NCI-H1930 (cell line): ENCODE measurements at regions not wholly inside any gene's neighbourhood (a gene's known extent, or its start where the extent isn't known, plus 50 kb on each side); places are given as distances from the start of the nearest gene placed in this dataset.

Source experiments
- DNase-seq, 2 experiments: peaks; one replicate each; lab custom pipeline; 2025; lab: John Stamatoyannopoulos, UW

DNA sequence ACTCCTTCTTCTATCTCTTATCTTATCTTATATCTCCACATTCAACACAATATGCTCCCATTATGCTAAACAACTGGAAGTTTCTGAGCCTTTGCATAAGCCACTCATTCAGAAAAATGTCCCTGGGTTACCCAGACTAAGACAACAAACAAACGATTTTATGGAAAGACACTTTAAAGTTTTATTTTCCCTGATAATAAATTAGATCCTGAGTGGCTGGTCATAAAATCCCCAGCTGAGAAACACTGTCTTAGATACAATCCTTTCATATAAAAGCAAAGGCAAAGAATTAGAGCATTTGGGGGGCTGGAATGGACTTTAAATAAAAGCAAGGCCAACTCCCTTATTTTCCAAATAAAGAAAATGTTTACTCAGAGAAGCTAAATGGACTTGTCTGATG, 322.3 kb downstream of the GBE1 start:
- DNase-seq: no peak

DNA sequence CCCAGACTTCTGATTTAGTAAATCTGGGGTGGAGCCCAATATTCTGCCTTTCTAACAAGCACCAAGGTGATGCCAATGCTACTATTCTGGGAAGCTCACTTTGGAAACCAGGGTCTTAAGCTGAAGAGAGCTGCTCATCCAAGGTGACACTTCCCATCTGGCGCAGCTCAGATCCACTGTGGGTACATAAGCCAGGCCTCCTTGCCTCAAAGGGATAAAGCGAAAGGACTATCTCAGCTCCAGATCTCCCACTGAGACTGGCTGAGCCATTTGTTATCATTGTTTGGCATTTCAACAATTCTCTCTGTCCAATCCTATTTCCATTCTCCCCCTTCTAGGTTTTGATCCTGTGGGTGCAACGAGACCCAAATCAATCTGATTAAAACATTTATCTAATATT, 323.8 kb downstream of the GBE1 start:
- no peak for DNase-seq

GRCh38 chr3:81436182-81436581, 325.3 kb downstream of the GBE1 start:
- DNase-seq: no peak

DNA sequence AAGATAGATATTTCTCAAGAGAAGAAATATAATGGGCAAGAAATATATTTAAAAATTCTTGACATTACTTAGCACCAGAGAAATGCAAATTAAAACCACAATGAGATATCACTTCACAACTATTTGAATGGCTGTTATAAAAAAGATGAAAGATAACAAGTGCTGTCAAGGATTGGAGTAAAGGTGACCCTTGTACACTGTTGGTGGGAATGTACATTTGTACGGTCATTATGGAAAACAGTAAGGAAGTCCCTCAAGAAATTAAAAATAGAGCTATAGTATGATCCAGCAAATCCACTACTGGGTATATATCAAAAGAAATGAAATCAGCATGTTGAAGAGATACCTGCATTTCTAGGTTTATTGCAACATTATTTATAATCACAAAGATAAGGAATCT, 326.4 kb downstream of the GBE1 start:
- no peak for DNase-seq

GRCh38 chr3:81434161-81434560, 327.3 kb downstream of the GBE1 start:
- no peak for DNase-seq

DNA sequence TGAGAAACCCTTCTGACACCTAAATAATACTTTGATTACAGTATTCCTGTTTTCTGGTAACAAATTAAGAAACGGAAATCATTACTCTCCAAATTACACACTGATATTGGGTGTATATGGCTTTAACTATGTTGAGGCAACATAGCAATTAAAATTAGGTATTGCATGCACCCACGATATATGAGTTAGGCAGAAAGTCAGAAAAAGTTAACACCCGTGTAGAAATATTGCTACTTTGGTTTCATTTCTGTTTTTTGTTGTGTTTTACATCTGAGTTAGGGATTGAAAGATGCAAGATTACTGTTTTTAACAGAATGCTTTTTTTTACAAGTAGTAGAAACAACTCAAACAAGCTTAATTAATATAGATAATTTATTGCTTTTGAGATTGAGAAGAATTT, 327.8 kb downstream of the GBE1 start:
- DNase-seq: no peak

- DNase-seq: no peak
Measured at GRCh38 chr3:81432456-81432855, 329.0 kb downstream of the GBE1 start.

DNA sequence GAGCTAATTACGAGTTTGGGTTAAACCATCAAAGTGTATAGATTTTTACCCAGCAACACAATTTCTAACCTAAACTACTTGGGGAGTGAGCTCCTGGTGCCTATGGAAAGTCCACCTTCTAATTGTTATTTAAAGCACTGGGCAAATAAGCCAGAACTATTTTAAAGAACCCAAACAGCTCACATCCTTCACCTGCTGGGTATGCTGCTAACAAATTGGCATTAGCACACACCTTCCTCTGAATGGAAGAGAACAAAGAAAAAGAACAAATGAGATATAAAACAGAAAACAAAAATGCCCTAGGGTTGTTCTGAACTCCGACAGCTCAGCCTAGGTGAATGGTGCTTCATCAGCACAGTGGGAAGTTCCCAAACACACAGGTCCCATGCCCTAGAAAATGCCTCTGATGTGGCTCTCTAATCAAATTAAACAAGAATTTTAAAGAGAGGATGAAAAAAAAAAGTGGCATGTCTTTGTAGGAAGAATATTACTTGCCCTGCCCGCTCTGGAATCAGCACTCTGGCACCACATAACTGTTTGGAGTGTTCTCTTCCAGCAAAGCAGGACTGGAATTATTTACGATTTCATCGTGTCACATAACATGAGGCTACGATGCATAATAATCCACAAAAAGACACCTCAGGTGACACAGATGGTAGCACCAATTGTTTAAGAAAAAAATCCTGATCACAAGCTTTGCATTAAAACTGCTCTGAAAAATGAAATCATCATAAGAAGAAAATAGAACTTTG, 334.4 kb downstream of the GBE1 start:
- DNase-seq: no peak

DNA sequence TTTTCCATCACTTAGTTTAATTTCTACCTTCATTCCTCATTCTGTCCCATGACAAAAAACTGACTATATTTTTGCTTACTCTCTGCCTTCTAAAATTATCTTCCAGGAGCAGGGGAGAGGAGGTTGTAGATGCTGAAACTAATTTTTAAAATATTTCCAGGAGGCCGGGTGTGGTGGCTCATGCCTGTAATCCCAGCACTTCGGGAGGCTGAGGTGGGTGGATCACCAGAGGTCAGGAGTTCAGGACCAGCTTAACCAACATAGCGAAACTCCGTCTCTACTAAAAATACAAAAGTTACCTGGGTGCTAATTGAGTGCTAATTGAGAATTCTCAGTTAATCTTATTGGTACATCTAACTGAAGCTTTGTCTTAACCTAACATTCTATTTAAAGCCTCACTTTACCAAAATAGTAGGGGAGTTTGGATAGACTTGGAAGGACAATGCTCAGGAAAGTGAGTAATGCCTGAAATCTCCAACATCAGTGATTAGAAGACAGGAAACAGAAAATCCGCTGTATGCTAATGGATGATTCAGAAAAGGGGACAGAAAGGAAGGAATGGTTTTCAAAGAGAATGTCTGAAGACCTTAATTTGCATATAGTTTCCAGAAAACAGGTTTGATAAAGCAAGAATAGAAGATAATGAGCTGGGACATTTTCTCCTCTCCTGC, 336.1 kb downstream of the GBE1 start:
- no peak for DNase-seq

DNA sequence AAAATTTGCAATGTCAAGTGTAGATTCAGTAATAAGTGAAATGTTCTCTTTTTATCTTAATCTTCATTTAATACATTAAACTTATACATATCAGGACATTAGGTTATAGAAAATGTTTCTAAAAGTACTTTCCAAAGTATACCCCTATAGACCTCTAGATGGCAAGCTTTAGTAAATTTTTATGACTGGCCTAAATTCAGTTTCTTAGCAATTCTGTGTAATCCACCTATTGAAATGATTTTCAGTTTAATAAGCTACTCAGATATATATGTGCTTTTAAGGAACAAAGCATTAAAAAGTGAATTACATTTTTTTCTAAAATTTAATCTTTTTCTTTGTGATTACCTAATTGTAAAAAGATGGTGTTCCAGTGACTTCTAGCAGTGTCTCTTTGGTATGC, 342.2 kb downstream of the GBE1 start:
- DNase-seq: no peak

DNA sequence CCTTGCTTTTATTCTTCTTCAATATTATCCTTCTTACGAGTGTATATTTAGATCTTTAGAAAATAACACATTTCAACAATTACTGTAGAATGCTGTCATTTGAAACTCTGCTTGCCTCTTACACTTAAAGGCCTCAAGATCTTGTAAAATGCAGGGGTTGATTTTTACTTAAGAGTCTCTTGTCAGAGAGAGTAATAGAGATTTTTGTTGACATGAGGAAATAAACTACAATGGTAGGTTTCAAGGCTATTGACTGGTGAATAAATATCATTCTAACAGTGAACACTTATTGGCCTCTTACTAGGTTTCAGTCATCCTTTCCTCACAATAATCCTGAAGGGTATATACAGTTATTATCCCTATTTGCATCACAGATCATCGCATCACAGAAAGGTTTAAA, 344.6 kb downstream of the GBE1 start:
- no peak for DNase-seq

- no peak for DNase-seq
Measured at GRCh38 chr3:81406318-81406717, 355.1 kb downstream of the GBE1 start.

- no peak for DNase-seq
Measured at GRCh38 chr3:81395739-81396513, 365.5 kb downstream of the GBE1 start.

- peak; percentile 49 to 59 for DNase-seq
Measured at GRCh38 chr3:81394651-81395524, 366.6 kb downstream of the GBE1 start.

DNA sequence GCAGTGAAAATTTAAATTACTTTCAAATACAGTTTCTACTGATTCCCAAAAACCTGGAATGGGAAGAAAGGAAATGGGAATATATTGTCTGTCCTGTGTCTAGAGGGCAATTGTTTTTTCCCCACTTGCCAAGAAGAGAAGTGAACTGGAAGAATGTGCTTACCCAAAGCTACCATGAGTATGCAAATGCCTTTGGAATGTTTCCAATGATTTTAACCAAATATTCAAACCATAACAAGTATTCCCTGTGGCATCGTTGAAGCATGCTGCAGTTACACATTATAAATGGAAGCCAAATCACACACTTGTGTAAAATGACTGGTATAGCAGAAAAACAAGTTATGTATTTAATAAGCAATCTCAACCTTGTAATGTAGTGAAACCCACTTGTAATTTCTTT, 368.2 kb downstream of the GBE1 start:
- no peak for DNase-seq

GRCh38 chr3:81390796-81391195, 370.6 kb downstream of the GBE1 start:
- DNase-seq: no peak

DNA sequence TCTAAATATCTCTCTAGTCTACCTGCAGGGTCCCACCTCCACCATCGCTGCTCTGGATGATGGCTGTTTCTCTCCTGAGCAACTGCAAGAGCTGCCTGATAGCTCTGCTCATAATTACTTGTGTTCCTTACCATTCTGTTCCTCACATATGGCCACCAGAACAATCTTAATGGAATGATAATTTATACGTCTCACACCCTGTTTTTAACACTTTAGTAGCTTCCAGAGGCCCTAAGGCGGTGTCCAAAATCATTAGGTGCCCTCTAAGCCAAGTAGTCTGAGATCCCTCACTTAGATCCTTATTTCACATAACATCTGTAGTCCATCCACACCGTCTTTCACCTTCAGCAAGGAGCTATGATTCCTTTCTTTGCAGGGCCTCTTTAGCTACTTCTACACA, 373.3 kb downstream of the GBE1 start:
- no peak for DNase-seq

DNA sequence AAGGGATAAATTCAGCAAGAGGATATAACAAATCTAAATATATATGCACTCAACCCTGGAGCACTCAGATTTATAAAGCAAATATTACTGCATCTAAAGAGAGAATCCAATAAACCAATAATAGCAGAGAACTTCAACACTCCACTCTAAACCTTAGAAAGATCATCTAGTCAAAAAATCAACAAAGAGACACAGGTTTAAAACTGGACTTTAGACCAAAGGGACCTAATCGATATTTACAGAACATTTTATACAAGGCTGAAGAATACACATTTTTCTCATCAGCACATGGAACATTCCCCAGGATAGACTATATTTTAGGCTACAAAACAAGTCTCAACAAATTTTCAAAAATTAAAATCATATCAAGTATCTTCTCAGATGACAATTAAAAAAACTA, 379.0 kb downstream of the GBE1 start:
- DNase-seq: no peak

DNA sequence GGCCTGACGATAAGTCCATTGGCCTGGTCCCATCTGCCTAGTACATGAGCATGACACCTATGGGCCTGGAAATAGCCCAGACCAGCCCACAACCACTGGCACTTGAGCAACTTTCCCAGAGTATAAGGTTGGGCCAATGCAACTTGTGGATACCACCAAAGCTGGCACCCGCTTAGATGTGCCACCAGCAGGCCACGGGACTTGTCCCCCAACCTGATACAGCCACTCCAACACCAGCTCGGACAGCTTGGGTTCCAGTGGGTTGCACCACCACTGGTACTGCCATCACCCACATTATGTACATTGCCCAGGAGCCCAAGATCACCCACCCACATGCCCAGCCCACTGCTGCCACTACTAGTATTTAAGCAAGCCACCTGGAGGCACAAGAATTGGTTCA, 381.2 kb downstream of the GBE1 start:
- no peak for DNase-seq

DNA sequence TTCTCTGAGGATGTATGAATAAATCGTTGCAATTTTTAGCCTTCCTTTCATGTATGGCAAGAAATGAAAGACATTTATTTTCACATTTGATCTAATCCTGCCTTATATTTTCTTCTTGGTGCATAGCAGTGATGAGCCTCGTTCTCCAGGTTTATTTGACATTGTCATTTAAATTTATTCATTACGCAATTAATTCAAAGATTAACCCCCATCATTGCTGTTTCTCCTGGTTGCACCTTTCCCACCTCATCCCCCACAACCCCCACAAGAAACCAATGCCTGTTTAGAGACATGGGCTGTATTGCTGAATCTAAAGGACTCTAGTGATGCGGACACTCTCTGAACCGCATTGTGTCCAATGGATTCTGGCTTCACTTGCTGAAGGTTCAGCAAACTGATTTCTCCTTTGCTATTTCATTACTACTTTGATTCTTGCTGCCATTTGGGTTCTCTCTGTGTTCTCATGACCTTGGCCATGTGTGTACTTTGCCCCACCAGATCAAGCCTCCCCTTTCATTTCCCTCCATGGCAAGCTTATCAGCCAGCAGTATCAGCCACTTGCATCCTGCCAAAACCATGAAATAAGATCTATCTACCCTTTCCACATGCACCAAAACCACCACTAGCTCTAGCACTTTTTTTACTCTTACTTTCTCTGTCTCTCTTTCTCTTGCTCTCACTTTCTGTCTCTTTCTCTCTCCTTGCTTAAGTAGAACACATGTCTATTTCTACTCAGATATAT, 382.7 kb downstream of the GBE1 start:
- DNase-seq: no peak

- DNase-seq: no peak
Measured at GRCh38 chr3:81375921-81376320, 385.5 kb downstream of the GBE1 start.
